GM19035 (cell line): ENCODE measurements at regions not wholly inside any gene's neighbourhood (a gene's known extent, or its start where the extent isn't known, plus 50 kb on each side); places are given as distances from the start of the nearest gene placed in this dataset.
A peak's percentile ranks its signal among the peaks of the same experiment; 100 is the strongest.
"Not testable (repeated sequence)": the region's sequence is repeated elsewhere in the genome, so short reads cannot be mapped to it uniquely, and the experiment has no call there.

ENCODE experiments used
- ATAC-seq: cut with Tn5 transposase; IDR thresholded peaks from one replicate; pipeline ENCODE4 v1.9.1; 2021; ENCODE audit not compliant: unreplicated experiment

DNA sequence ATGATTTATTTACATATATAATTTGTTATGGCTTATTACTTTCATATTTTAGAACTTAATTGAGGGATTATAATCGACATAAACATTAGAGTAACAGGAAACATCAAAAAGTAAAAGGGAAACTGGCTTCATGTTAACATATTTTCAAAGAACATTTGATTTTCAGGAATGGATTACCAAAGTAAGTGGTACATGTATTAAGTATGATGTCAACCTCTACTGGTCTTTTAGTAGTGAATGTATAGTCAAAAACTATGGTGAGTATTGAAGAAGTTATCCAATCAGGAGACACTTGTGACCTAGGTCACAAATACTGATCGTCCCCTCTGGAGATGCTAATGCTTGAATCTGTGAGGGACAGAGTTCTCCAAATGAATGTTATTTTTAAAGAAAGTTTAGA is 768.9 kb upstream of the ADGRL4 start:
- ATAC-seq, result no peak

DNA sequence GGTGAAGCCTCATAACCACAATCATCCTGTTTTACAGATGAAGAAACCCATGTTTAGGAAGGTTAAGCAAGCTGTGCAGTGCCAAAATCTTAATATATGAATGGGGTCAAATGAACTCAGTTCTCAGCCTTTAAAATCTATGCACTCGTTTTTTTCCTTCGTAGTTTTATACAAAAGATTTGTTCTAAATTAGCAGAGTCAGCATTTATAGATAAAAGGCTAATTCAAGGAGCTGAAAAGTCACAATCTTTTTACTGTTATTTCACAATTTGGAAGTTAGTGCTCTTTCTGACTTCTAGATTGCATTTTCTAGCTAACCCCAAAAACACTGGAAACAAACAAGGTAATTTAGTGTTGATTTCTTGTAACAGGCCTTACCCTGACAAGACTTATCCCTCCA is 766.9 kb upstream of the ADGRL4 start:
- no peak for ATAC-seq

DNA sequence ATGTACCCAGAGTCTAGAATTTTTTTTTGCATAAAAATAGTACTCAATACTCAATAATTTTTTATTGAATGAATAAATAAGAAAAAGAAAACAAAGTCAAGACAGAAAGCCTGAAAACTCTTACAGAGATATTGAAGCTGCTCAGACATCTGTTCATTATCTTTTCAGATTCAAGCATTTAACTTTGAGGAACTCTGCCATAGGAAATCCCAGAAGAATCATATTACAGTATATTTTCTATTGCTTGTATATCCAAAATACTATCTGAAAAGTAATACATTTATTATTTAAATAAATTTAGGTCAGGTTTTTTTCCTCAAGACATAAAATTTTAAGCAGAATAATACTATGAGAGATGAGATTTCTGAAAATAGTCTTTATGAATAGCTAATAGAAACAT is 755.9 kb upstream of the ADGRL4 start:
- ATAC-seq, result no peak

DNA sequence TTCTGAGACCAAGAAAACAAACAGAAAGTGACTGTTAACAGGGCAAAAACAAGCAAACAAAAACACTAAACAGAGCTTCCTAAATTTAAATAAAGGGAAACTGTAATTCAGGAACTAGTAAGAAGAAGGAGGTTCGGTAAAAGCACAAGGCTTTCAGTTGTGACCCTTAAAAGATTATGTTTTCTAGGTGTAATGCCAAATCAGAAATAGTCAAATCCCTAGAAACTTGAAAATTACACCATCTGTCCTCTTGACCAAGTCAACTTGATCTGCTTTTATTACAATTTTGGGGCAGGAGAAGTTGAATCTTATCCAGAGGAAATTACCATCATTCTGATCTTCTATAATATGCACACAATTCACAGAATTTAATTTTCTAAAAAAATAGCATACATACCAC is 754.0 kb upstream of the ADGRL4 start:
- ATAC-seq, result no peak

DNA sequence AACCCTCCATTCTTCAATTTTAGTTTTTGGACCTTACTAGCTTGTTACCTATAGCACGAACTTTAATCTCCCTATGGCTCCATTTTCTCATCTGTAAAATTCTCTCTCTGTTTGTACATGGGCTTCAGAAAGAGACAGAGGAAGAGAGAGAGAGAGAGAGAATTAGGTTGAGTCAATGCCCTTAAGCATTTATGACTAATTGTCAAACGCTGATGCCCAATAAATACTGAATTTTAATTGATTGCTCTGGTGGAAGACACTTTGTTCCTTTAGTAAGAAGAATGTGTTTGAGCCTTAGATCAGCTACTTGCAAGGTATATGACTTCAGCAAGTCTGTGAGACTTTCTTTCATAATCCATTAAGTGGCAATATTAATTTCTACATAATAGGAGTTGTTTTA is 743.1 kb upstream of the ADGRL4 start:
- ATAC-seq, result no peak

DNA sequence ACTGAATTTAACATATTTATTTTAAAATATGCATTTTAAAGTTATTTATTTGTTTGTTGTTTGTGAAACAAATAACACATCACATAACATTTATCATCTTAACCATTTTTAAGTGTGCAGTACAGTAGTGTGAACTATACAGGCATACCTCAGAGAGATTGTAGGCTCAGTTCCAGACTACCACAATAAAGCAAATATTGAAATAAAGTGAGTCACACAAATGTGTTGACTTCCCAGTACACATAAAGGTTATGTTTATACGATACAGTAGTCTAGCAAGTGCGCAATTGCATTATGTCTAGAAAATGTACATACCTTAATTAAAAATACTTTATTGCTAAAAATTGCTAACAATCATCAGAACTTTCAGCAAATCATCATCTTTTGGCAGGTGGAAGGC is 739.4 kb upstream of the ADGRL4 start:
- no peak for ATAC-seq

DNA sequence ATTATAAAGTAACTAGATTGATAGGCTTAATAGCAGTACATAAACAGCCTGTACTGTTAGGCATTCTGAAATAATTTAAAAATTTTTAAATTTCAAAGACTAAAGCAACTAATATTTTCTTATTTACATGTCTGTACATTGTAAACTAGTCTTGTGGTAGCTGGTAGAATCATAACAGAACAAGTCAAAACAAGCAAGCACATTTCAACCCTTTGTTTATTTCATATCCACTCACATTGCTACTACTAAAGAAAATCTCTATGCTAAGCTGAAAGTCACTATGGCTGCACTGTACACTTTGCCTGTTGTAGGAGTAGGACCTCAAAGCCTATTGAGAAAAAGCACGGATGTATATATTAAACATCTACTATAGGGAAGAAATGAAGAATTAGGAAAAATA is 738.2 kb upstream of the ADGRL4 start:
- ATAC-seq, result no peak

DNA sequence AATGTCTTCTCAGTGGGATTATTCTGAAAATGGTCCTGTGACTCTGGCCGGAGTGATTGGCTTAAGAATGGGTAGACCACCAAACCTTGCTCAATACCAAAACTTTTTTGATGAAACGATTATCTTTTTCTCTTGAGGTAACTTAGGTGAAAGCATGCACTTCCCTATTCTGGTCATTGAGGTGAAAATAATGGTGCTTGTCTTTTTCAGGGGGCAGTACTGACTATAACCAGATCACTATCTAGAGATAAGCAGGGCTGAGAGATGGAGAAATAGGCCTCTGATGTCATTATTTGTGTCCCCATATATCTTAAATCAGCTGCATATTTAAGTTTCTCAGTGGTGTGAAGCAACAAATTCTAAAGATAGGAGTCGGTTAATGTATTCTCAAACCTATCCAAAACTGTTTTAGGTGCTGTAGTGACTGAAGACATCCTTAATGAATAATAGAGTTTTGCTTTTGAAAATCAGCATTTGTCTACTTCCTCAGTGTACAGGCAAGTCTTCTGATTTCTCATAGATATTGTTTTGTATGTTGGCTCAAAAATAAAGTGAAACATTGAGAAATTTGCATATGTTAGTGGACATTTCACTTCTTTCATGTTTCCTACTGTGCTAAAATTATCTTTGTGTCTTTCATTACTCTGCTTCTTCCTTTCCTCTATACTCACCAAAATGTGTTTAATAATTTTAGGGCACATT is 735.3 kb upstream of the ADGRL4 start:
- ATAC-seq, result peak; percentile 72

DNA sequence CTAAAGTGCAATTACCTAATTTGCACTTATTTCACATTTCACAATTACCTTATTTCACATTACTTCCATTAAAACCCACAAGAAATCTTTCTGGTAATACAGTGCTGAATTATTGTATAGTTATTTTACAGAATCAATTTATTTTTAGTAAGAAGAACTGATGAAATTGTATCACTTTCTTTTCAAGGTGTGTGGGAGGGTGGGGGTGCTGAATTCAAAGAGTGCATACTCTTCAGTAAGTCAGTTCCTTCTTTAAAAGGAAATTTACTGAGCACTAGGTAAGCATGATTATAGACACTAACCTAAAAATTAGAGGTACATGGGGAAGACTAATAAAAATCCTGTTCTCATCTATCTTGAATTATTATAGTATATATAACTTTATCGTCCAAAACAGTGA is 731.6 kb upstream of the ADGRL4 start:
- no peak for ATAC-seq

DNA sequence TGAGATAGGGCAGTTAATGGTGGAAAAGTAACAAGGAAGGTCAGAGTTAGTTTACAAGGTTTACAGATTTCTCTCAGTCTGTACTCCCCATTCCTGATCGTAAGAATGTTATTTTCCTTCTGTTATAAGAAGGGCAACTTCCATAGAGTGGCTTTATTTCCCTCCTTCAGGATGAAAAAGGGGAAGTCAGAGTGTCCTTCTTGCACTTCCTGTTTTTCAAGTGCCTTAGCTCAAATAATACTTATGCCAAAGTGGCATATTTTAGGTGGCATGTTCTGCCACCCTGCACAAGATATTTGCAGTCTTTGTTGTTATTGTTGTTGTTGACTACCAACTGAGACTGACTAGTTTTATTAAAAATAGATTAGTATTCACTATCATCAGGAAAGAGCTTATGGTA is 730.7 kb upstream of the ADGRL4 start:
- no peak for ATAC-seq

DNA sequence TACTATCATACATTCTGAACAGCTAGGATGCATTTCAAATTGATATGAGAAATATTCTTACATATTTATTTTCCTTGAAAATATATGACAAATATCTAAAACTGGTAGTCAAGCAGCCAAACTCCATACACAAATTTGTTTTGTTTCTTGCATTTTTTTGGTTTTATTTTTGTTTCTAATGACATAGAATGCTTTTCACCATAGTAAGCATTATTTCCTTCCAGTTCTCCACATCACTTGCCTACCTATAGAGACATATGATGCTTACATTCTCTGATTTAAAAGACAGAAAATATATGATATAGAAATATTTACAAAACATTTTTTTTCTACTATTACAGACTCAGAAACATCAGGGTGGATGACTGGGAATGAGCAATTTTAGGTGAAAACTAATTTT is 726.4 kb upstream of the ADGRL4 start:
- ATAC-seq, result no peak

DNA sequence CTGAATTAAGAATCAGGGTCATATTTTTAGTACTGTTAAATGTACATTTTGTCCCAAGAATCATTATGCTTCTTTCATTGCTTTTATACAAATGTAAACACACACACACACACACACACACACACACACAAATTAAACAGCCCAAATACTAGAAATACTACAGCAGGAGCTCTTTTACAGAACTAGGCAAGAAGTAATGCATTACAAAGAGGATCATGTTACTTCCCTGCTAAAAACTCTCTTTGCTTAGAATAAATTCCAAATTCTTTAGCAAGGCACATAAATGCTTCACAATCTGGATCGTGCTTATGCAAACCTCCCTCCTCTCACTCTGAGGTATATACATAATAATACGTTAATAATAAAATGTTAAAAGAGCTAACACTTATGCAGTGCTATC is 720.4 kb upstream of the ADGRL4 start:
- ATAC-seq, result no peak

DNA sequence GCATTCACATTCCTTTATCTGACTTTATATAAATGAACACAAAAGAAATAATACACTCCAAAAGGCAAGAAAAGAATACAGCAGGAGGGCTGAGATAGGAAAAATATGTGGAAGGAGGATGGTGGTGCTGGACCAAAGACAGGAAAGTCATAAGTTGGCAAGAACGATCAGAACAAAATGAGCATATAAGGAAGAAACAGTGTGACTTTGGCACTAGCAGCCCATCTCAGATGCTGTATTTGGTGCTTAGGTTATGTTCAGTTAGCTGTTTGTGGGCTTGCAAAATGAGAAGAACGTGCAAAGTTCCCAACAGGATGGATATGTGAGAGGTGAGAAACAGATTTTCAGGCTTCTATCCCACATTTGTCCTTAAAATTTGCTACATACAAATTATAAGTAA is 719.8 kb upstream of the ADGRL4 start:
- no peak for ATAC-seq

DNA sequence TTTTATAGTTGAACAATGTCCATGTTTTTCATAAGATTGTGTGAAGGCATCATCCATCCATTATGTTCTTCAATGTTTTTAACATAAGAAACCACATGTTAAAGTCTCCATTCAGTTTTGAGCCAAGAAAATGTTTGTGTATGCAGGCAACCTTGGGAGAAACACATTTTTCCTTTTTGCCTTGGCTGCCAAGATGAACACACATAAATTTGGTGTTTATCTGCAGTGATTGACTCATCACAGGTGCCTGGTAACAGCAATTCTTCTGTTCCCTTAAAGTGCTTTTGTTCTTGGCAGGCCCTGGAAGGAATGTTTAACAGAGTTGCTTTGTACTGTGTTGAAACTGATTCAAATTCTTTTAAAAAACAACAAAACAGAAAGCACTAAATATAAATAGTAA is 709.9 kb upstream of the ADGRL4 start:
- no peak for ATAC-seq

DNA sequence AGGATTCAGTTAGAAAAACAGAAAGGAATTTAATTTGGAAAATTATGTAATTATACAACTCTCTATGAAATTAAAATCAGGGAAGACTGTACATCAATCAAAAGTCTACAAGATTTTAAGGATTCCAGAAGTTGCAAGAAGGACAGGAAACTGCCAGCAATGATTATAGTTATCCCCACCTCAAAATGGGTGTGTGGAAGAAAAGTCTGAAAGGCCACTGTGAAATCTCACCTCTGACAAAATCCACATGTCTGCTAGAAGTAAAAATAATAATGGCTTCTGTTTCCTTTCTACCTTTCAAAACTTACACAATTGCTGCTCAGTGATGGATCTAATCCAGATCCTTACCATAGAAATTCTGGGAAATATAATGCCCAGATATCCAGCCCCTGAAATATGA is 708.1 kb upstream of the ADGRL4 start:
- ATAC-seq, result no peak

DNA sequence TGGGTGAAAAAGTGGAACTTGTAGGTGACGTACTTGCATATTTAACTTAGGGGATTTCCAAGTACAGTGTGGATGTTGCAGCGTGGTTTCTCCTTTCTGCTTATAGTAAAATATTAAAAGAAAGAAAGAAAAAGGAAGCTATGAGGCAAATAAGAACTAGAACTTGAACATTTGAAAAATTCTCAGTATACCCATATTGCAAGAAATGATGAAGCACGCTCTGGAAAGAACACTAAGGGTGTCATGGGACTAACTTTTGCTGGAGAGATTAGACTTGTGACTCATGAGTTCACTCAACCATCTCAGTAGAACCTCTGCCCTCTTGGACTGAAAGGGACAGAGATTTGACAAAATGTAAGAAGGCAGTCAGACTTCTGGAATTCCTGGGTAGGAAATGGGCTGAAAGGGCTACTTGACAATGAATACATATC is 704.5 kb upstream of the ADGRL4 start:
- peak; percentile 94 for ATAC-seq

DNA sequence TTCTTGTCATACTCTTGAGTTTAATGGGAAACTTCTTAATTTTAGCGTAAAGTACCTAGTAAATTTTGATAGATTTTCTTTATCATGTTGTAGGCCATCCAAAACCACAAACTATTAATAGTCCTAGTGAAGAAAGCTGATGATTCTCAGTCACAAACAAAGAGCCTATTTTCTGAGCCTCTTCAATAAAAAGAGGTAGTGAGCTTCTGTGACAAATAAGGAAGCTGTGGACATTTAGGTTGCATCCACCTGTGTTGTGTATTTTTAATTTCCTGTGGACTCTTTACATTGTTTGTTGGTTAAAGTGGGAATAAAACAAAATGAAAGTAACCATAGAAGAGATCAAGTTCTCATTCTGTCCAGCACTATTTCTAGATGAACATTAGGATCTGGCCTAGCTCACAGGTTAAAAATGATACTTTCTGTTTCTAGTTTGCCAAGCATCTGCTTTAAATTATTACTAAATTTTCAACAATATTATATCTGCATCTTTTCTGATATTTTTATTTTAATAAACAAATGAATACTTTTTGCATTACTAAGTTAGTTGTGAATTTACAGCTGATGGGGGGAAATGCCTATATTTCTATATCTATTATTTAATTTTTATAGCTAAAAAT is 702.2 kb upstream of the ADGRL4 start:
- ATAC-seq, result no peak

DNA sequence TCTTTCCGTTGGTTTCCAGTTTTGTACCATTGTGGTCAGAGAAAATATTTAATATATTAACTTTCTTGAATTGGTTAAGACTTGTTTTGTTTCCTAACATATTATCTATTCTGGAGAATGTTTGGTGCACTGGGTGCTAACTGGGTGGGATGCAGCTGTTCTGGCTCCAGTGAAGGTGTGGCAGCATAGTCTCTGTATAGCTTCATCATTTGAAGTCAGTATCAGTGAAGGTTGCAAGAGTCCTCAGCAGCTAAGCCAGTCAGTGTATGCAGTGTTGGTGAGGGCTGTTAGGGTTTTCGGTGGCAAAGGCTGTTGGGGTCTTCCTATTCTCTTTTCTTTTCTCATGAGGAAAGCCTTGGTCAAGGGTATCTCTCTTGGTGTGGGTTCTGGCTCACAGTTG is 698.7 kb upstream of the ADGRL4 start:
- ATAC-seq, result no peak

DNA sequence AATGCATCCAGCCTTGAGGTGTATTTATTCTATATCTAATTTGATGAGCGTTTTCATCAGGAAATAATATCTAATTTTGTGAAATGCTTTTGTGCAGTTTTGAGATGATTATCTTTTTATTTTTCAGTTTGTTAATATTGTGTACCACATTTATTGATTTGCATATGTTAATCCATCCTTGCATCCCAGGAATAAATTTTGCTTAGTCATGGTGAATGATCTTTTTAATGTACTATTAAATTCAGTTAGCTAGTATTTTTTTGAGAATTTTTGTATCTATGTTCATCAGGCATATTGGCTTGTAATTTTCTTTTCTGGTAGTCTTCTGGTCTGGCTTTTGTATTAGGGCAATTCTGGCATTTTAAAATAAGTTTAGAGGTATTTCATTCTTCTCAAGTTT is 697.5 kb upstream of the ADGRL4 start:
- ATAC-seq, result no peak

DNA sequence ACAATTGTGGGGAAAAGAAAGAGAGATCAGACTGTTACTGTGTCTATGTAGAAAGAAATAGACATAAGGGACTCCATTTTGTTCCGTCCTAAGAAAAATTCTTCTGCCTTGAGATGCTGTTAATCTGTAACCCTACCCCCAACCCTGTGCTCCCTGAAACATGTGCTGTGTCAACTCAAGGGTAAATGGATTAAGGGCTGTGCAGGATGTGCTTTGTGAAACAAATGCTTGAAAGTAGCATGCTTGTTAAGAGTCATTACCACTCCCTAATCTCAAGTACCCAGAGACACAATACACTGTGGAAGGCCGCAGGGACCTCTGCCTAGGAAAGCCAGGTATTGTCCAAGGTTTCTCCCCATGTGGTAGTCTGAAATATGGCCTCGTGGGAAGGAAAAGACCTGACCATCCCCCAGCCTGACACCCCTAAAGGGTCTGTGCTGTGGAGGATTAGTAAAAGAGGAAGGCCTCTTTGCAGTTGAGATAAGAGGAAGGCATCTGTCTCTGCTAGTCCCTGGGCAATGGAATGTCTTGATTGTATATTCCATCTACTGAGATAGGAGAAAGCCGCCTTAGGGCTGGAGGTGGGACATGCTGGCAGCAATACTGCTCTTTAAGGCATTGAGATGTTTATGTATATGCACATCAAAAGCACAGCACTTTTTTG is 695.9 kb upstream of the ADGRL4 start:
- ATAC-seq, result not testable (repeated sequence)

DNA sequence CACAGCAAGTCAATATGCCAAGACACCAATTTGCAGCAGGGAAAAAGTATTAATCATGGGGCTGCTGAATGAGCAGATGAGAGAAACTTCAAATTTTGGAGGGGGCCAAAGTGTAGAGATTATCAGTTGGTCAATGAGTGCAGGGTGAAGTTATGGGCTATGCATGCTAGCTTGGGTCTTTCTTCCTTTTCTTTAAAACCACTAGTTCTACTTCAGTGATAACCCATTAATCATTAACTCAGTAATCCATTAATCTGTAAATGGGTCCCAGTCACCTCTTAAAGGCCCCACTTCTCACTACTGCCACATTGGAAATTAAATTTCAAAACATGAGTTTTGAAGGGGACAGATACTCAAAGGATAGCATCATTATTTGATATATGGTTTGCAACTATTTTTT is 688.6 kb upstream of the ADGRL4 start:
- ATAC-seq, result peak; percentile 61

DNA sequence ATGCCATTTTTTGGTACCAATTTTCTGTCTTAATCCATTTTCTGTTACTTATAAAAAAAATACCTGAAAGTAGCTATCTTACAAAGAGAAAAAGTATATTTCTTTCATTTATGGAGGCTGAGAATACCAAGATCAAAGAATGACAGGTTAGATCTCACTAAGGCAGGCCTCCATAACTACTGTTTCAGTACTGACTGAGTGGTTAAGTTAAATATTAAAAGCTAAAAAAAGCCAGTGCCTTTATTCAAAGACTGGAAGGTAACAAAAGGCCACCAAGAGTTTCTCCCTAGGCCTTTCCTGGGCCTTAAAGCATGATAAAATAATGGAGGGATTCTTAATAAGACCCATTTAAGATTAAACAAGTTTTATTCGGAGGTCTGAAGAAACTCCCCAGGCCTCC is 687.7 kb upstream of the ADGRL4 start:
- no peak for ATAC-seq
